Hepatocyte (in vitro differentiated cells): ENCODE measurements at regions not wholly inside any gene's neighbourhood (a gene's known extent, or its start where the extent isn't known, plus 50 kb on each side); places are given as distances from the start of the nearest gene placed in this dataset.

Source experiments
- DNase-seq: peaks from one replicate; pipeline ENCODE4 v3.0.0-alpha.2; 2016; ENCODE audit warnings: low spot score
- H2AFZ ChIP-seq: fragments of 200-600 bp; sonication (generic); 2 replicates; pipeline ENCODE4 v1.6.0; 2016; ENCODE audit warnings: antibody characterized with exemption, mild to moderate bottlenecking
- H3K27ac ChIP-seq: fragments of 200-600 bp; sonication (generic); 2 replicates; pipeline ENCODE4 v1.5.1; 2016; ENCODE audit warnings: mild to moderate bottlenecking
- H3K27me3 ChIP-seq: fragments of 200-600 bp; sonication (generic); 2 replicates; pipeline ENCODE4 v1.6.1; 2016
- H3K36me3 ChIP-seq: fragments of 200-600 bp; sonication (generic); replicated peaks from 2 replicates; pipeline ENCODE4 v1.5.1; 2016; ENCODE audit warnings: low read depth; ENCODE audit not compliant: insufficient read depth
- H3K4me1 ChIP-seq: fragments of 200-600 bp; sonication (generic); 2 replicates; pipeline ENCODE4 v1.5.1; 2016; ENCODE audit warnings: mild to moderate bottlenecking, moderate library complexity; ENCODE audit not compliant: insufficient read depth
- H3K4me2 ChIP-seq: fragments of 200-600 bp; sonication (generic); 2 replicates; pipeline ENCODE4 v1.6.0; 2016
- H3K4me3 ChIP-seq: fragments of 200-600 bp; sonication (generic); 2 replicates; pipeline ENCODE4 v1.5.1; 2016; ENCODE audit warnings: mild to moderate bottlenecking
- H3K79me2 ChIP-seq: fragments of 200-600 bp; sonication (generic); 2 replicates; pipeline ENCODE4 v1.6.0; 2017; ENCODE audit warnings: mild to moderate bottlenecking
- H3K9me2 ChIP-seq: fragments of 200-600 bp; sonication (generic); replicated peaks from 2 replicates; pipeline ENCODE4 v1.6.0; 2017; ENCODE audit warnings: mild to moderate bottlenecking; ENCODE audit not compliant: insufficient read depth
- H3K9me3 ChIP-seq: fragments of 200-600 bp; sonication (generic); 2 replicates; pipeline ENCODE4 v1.5.1; 2016; ENCODE audit warnings: low read depth, mild to moderate bottlenecking
- H4K20me1 ChIP-seq: fragments of 200-600 bp; sonication (generic); 2 replicates; pipeline ENCODE4 v1.6.0; 2016; ENCODE audit warnings: mild to moderate bottlenecking; ENCODE audit not compliant: insufficient read depth, poor library complexity, severe bottlenecking
- CTCF ChIP-seq: fragments of 200-600 bp; sonication (generic); IDR thresholded peaks from 2 replicates; pipeline ENCODE4 v1.5.1; 2016; ENCODE audit warnings: antibody characterized with exemption, mild to moderate bottlenecking; ENCODE audit not compliant: poor library complexity
- EZH2 ChIP-seq: fragments of 200-600 bp; sonication (generic); IDR thresholded peaks from 2 replicates; pipeline ENCODE4 v1.6.1; 2016; ENCODE audit warnings: antibody characterized with exemption, mild to moderate bottlenecking, borderline replicate concordance
- EZH2phosphoT487 ChIP-seq: fragments of 200-600 bp; sonication (generic); IDR thresholded peaks from one replicate; pipeline ENCODE4 v1.6.1; 2018; ENCODE audit warnings: antibody characterized with exemption, mild to moderate bottlenecking, low read depth, moderate library complexity; ENCODE audit not compliant: unreplicated experiment, severe bottlenecking
- WGBS: methylation state at CpG from one replicate; pipeline ENCODE4 v1.1.6; 2016; ENCODE audit warnings: low lambda C conversion rate; ENCODE audit errors: missing lambda C conversion rate; 5-methylcytosine and 5-hydroxymethylcytosine counted together

- Histone ChIP-seq H3K79me2 (no peaks in the 10 kb centered on the region), H3K9me2 (no peaks in the 10 kb centered on the region), H3K4me1 (no peaks in the 10 kb centered on the region), H3K27ac (no peak overlapping the region), H3K4me2 (no peak overlapping the region), H3K36me3 (no peaks in the 10 kb centered on the region), H2AFZ (no peak overlapping the region), H3K27me3 (peaks cover 8% of the 10 kb centered on the region), H4K20me1 (no peaks in the 10 kb centered on the region), H3K4me3 (no peak overlapping the region), H3K9me3 (no peaks in the 10 kb centered on the region)
- 84% methylated on average over 13 of the region's 14 CpGs for WGBS
- TF ChIP-seq CTCF: no peak
- TF ChIP-seq EZH2phosphoT487: no peak
- TF ChIP-seq EZH2: no peak
- no peak for DNase-seq
Observed at GRCh38 chr1:29671446-29672356, 435.4 kb downstream of the PTPRU start.

GRCh38 chr1:29670752-29671151, 434.4 kb downstream of the PTPRU start:
- Histone ChIP-seq H3K9me3 (no peaks in the 10 kb centered on the region), H3K9me2 (no peaks in the 10 kb centered on the region), H3K36me3 (no peaks in the 10 kb centered on the region), H3K79me2 (no peaks in the 10 kb centered on the region), H4K20me1 (no peaks in the 10 kb centered on the region), H3K4me2 (no peak overlapping the region), H3K27me3 (peaks cover 14% of the 10 kb centered on the region), H2AFZ (no peak overlapping the region), H3K27ac (no peak overlapping the region), H3K4me1 (no peaks in the 10 kb centered on the region), H3K4me3 (no peak overlapping the region)
- TF ChIP-seq EZH2phosphoT487: no peak
- TF ChIP-seq CTCF: no peak
- no peak for TF ChIP-seq EZH2
- no peak for DNase-seq
- WGBS: 92% methylated on average over 7 of the region's 7 CpGs

DNA sequence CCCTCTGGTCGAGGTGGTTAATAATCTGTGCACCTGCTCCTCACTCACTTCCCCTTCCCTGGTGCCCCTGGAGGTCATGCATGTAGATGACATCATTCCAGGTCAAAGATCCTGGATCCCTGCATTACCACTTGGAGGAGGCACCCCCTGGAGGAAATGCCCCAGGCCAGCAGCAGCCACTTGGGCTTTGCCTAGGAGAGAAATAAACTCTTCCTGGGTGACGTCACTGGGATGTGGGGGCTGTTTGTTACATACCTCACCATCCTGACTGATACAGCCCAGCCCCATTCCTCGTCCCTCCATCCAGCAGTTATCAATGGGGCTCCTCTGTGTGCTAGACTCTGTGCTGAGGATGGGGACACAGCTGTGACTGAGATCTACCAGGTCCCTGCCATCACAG, 433.6 kb downstream of the PTPRU start:
- H3K27me3 ChIP-seq: peaks cover 18% of the 10 kb centered on the region
- H3K36me3 ChIP-seq: no peaks in the 10 kb centered on the region
- WGBS: 80% methylated on average over 3 of the region's 3 CpGs
- H3K79me2 ChIP-seq: no peaks in the 10 kb centered on the region
- H2AFZ ChIP-seq: no peak overlapping the region
- no peaks in the 10 kb centered on the region for H3K9me2 ChIP-seq
- no peaks in the 10 kb centered on the region for H4K20me1 ChIP-seq
- no peak overlapping the region for H3K4me2 ChIP-seq
- no peak for DNase-seq
- no peaks in the 10 kb centered on the region for H3K9me3 ChIP-seq
- TF ChIP-seq EZH2: no peak
- no peaks in the 10 kb centered on the region for H3K4me1 ChIP-seq
- H3K4me3 ChIP-seq: no peak overlapping the region
- no peak overlapping the region for H3K27ac ChIP-seq

DNA sequence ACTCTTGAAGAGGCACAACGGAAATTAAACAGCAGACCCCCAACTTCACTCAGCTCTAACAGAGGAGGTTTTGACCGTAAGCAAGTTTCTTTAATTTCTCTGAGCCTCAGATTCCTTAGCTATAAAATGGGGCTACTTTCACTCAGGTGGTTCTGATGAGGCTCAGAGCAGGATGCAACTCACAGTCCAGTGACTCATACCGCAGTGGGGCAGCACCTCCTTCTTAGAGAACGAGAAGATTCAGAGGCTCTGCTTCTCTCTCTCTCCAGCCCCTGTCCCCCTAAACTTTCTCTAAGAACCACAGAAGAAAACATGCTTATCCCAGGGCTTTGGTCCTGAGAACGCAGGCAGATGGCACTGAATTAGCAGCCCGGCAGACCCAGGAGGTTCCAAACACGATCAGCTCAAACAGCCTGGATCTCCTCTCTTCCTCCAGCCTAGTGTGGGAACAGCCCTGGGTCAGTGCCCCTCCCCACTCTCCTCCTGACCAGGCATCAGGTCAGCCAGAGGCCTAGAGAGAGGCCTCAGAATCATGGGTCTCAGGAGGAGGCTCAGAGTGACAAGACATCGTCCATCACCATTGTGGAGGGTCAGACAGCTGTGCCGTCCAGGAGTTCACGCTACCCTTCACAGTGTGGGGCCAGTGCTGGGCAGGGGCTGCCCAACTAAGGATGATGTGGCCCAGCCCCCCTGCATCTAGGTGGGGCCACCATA, 433.0 kb downstream of the PTPRU start:
- H4K20me1 ChIP-seq: no peaks in the 10 kb centered on the region
- no peaks in the 10 kb centered on the region for H3K36me3 ChIP-seq
- TF ChIP-seq EZH2phosphoT487 (no peak), EZH2 (no peak), CTCF (no peak)
- no peak for DNase-seq
- H3K4me3 ChIP-seq: no peak overlapping the region
- no peak overlapping the region for H3K27ac ChIP-seq
- no peak overlapping the region for H2AFZ ChIP-seq
- 88% methylated on average over 10 of the region's 10 CpGs for WGBS
- H3K79me2 ChIP-seq: no peaks in the 10 kb centered on the region
- no peaks in the 10 kb centered on the region for H3K4me1 ChIP-seq
- H3K4me2 ChIP-seq: no peak overlapping the region
- H3K9me3 ChIP-seq: no peaks in the 10 kb centered on the region
- no peaks in the 10 kb centered on the region for H3K9me2 ChIP-seq
- peaks cover 18% of the 10 kb centered on the region for H3K27me3 ChIP-seq
